HepG2 (cell line): ENCODE measurements at regions not wholly inside any gene's neighbourhood (a gene's known extent, or its start where the extent isn't known, plus 50 kb on each side); places are given as distances from the start of the nearest gene placed in this dataset.

ENCODE experiments used
- ATAC-seq: fragments of 200-7000 bp; cut with Tn5 transposase; 3 replicates; pipeline ENCODE4 v1.9.1; 2020; ENCODE audit warnings: mild to moderate bottlenecking, moderate library complexity
- BruUV-seq: library from RNA; stranded (reverse); fragments of 400-500 nt; replicated peaks from 2 replicates; lab custom pipeline; 2021; lab: Mats Ljungman, UMichigan
- CTCF ChIA-PET: fragments of 300-600 bp; formaldehyde crosslinking; extraction: SDS; loops from one replicate; lab custom pipeline; 2021; ENCODE audit warnings: low total read pairs, inconsistent platforms, low intra/inter-chr PET ratio; lab: Yijun Ruan, JAX
- POLR2A ChIA-PET: fragments of 350-600 bp; sonication (Branson Sonifier 250); formaldehyde crosslinking; loops from one replicate; lab custom pipeline; 2020; ENCODE audit warnings: antibody characterized with exemption, inconsistent platforms; lab: Yijun Ruan, JAX
- DNase-seq: peaks from one replicate; pipeline ENCODE4 v3.0.0-alpha.2; 2015; ENCODE audit warnings: low spot score
- FAIRE-seq: peaks from 3 replicates; lab custom pipeline; 2011; peaks lifted over from hg19 to GRCh38; lab: Jason Lieb, UNC
- H2AFZ ChIP-seq: one replicate; pipeline ENCODE4 v1.6.1; 2011; ENCODE audit warnings: low read length, inconsistent platforms
- H3K27ac ChIP-seq: fragments of 300-600 bp; 3 replicates; pipeline ENCODE4 v1.8.0; 2011; ENCODE audit warnings: mixed run types, mild to moderate bottlenecking, mixed read lengths, low read length, inconsistent platforms; ENCODE audit not compliant: insufficient read depth; ENCODE audit errors: extremely low read length
- H3K27me3 ChIP-seq, 2 experiments: fragments of 200-600 bp in 1 of 2; 2 replicates in 1 of 2; 3 replicates in 1 of 2; pipeline versions ENCODE4 v1.6.0 to v1.8.0; 2011; ENCODE audit warnings: low read length in 2 of 2, mild to moderate bottlenecking in 2 of 2, moderate library complexity in 2 of 2, inconsistent platforms in 1 of 2; ENCODE audit not compliant: insufficient read depth in 2 of 2, control insufficient read depth in 1 of 2
- H3K36me3 ChIP-seq, 2 experiments: fragments of 200-600 bp in 1 of 2; replicated peaks in 1 of 2; 2 replicates in 1 of 2; 3 replicates in 1 of 2; pipeline versions ENCODE4 v1.5.1 to v1.8.0; 2011; ENCODE audit warnings: low read length in 2 of 2, inconsistent platforms in 1 of 2; ENCODE audit not compliant: insufficient read depth in 2 of 2, control insufficient read depth in 1 of 2
- H3K4me1 ChIP-seq: 2 replicates; pipeline ENCODE4 v1.5.1; 2012; ENCODE audit warnings: low read length, inconsistent platforms; ENCODE audit not compliant: insufficient read depth
- H3K4me2 ChIP-seq: 2 replicates; pipeline ENCODE4 v1.6.0; 2011; ENCODE audit warnings: low read depth, low read length, inconsistent platforms
- H3K4me3 ChIP-seq, 3 experiments: fragments of 200-600 bp in 1 of 3; sonication (generic), shearing (Covaris generic) in 1 of 3; replicated peaks in 1 of 3; 2 replicates each; pipeline ENCODE4 v1.5.1; 2011 to 2016; ENCODE audit warnings: low read length in 3 of 3, inconsistent platforms in 2 of 3, low read depth in 2 of 3, mild to moderate bottlenecking in 2 of 3, control low read depth in 1 of 3, mixed read lengths in 1 of 3; ENCODE audit not compliant: insufficient read depth in 1 of 3
- H3K79me2 ChIP-seq: one replicate; pipeline ENCODE4 v1.6.1; 2011; ENCODE audit warnings: low read length, inconsistent platforms; ENCODE audit not compliant: insufficient read depth
- H3K9ac ChIP-seq: 2 replicates; pipeline ENCODE4 v1.6.0; 2011; ENCODE audit warnings: mild to moderate bottlenecking, low read depth, low read length, inconsistent platforms; ENCODE audit not compliant: insufficient read depth
- H3K9me3 ChIP-seq: 2 replicates; pipeline ENCODE4 v1.5.1; 2012; ENCODE audit warnings: mild to moderate bottlenecking, low read length
- H4K20me1 ChIP-seq: 2 replicates; pipeline ENCODE4 v1.6.0; 2011; ENCODE audit warnings: inconsistent platforms, mild to moderate bottlenecking, low read length, moderate library complexity; ENCODE audit not compliant: insufficient read depth
- GLI4 ChIP-seq: sonication (generic); formaldehyde crosslinking; IDR thresholded peaks from 2 replicates; pipeline ENCODE4 v1.5.1; 2020; ENCODE audit warnings: missing genetic modification reagents, mild to moderate bottlenecking, moderate library complexity, borderline replicate concordance
- HNRNPK ChIP-seq: fragments of 200-400 bp; formaldehyde crosslinking; IDR thresholded peaks from 2 replicates; pipeline ENCODE4 v1.6.1; 2018; ENCODE audit warnings: low read length, low read depth, moderate library complexity, mild to moderate bottlenecking; ENCODE audit not compliant: poor library complexity, severe bottlenecking
- NCOR1 ChIP-seq: fragments of 200-600 bp; sonication (generic); IDR thresholded peaks from 2 replicates; pipeline ENCODE4 v1.7.0; 2017; ENCODE audit warnings: antibody characterized with exemption, low read length, borderline replicate concordance
- NR2F1 ChIP-seq, 2 experiments: fragments of 450-650 bp in 1 of 2; formaldehyde crosslinking in 1 of 2; IDR thresholded peaks; 2 replicates each; pipeline versions ENCODE4 v1.5.0 to v1.6.1; 2016 to 2020; ENCODE audit warnings: mild to moderate bottlenecking in 1 of 2, missing compliant biosample characterization in 1 of 2, missing genetic modification reagents in 1 of 2, moderate library complexity in 1 of 2
- ZNF597 ChIP-seq: sonication (generic); formaldehyde crosslinking; IDR thresholded peaks from 2 replicates; pipeline ENCODE4 v1.5.0; 2020; ENCODE audit warnings: missing genetic modification reagents
- WGBS: methylation state at CpG from one replicate; pipeline ENCODE4 v1.1.6; 2017; ENCODE audit warnings: low lambda C conversion rate; 5-methylcytosine and 5-hydroxymethylcytosine counted together
- in situ Hi-C: cut with HindIII; loops from 2 replicates; pipeline ENCODE4 v1.10.0; 2017; ENCODE audit warnings: low pct_unique_long_range_greater_than_20kb; ENCODE audit not compliant: extremely low pct_ligation_motif_present
- intact Hi-C: fragments of 100-400 bp; cut with micrococcal nuclease; formaldehyde crosslinking; loops from one replicate; pipeline ENCODE4 v1.10.0; 2022; ENCODE audit not compliant: unreplicated experiment

GRCh38 chr2:123380370-123380935 lies 644.6 kb upstream of the CNTNAP5 start:
- Histone ChIP-seq H3K36me3 (no peaks in the 10 kb centered on the region), H3K27me3 (no peaks in the 10 kb centered on the region), H3K9me3 (peaks cover 71% of the 10 kb centered on the region), H4K20me1 (no peaks in the 10 kb centered on the region), H3K9ac (no peak overlapping the region), H3K27ac (no peak overlapping the region), H3K79me2 (no peaks in the 10 kb centered on the region), H2AFZ (no peak overlapping the region), H3K4me1 (no peaks in the 10 kb centered on the region), H3K4me3 (no peak overlapping the region)
- ATAC-seq (no peak), FAIRE-seq (no peak), DNase-seq (no peak)
- ChIA-PET POLR2A (no interaction called here), CTCF (no interaction called here)
- no TSS peak for BruUV-seq
- intact Hi-C loops (no loop called here), in situ Hi-C loops (no loop called here)
- 3% methylated on average over 8 of the region's 8 CpGs for WGBS
- TF ChIP-seq HNRNPK (no peak), NCOR1 (no peak), GLI4 (CRISPR knock-in tag) (no peak)
- TF ChIP-seq, all 625 proteins: peak for 0
- H3K4me2 ChIP-seq = no peak overlapping the region

GRCh38 chr2:123415678-123416077 lies 609.4 kb upstream of the CNTNAP5 start:
- in situ Hi-C loops (no loop called here), intact Hi-C loops (no loop called here)
- no peak overlapping the region for H3K9ac ChIP-seq
- H3K27ac ChIP-seq = no peak overlapping the region
- FAIRE-seq (no peak), ATAC-seq (no peak), DNase-seq (no peak)
- peaks cover 92% of the 10 kb centered on the region for H3K9me3 ChIP-seq
- no peak overlapping the region for H3K4me2 ChIP-seq
- H2AFZ ChIP-seq = no peak overlapping the region
- 0% methylated on average over 2 of the region's 2 CpGs for WGBS
- H3K36me3 ChIP-seq = no peaks in the 10 kb centered on the region
- H3K4me3 ChIP-seq = no peak overlapping the region
- H4K20me1 ChIP-seq = no peaks in the 10 kb centered on the region
- no peaks in the 10 kb centered on the region for H3K79me2 ChIP-seq
- ChIA-PET POLR2A (no interaction called here), CTCF (no interaction called here)
- TF ChIP-seq NR2F1 (CRISPR knock-in tag; IDR thresholded peaks at IDR 0.05) (no peak), ZNF597 (CRISPR knock-in tag) (no peak)
- H3K27me3 ChIP-seq = no peaks in the 10 kb centered on the region
- no peaks in the 10 kb centered on the region for H3K4me1 ChIP-seq
- BruUV-seq = no TSS peak
